HepG2 (cell line): ENCODE measurements at regions not wholly inside any gene's neighbourhood (a gene's known extent, or its start where the extent isn't known, plus 50 kb on each side); places are given as distances from the start of the nearest gene placed in this dataset.

Experiments used
- ATAC-seq: fragments of 200-7000 bp; cut with Tn5 transposase; 3 replicates; pipeline ENCODE4 v1.9.1; 2020; ENCODE audit warnings: mild to moderate bottlenecking, moderate library complexity
- BruUV-seq: library from RNA; stranded (reverse); fragments of 400-500 nt; replicated peaks from 2 replicates; lab custom pipeline; 2021; lab: Mats Ljungman, UMichigan
- CTCF ChIA-PET: fragments of 300-600 bp; formaldehyde crosslinking; extraction: SDS; loops from one replicate; lab custom pipeline; 2021; ENCODE audit warnings: low total read pairs, inconsistent platforms, low intra/inter-chr PET ratio; lab: Yijun Ruan, JAX
- POLR2A ChIA-PET: fragments of 350-600 bp; sonication (Branson Sonifier 250); formaldehyde crosslinking; loops from one replicate; lab custom pipeline; 2020; ENCODE audit warnings: antibody characterized with exemption, inconsistent platforms; lab: Yijun Ruan, JAX
- DNase-seq: peaks from one replicate; pipeline ENCODE4 v3.0.0-alpha.2; 2015; ENCODE audit warnings: low spot score
- FAIRE-seq: peaks from 3 replicates; lab custom pipeline; 2011; peaks lifted over from hg19 to GRCh38; lab: Jason Lieb, UNC
- H2AFZ ChIP-seq: one replicate; pipeline ENCODE4 v1.6.1; 2011; ENCODE audit warnings: low read length, inconsistent platforms
- H3K27ac ChIP-seq: fragments of 300-600 bp; 3 replicates; pipeline ENCODE4 v1.8.0; 2011; ENCODE audit warnings: mixed run types, mild to moderate bottlenecking, mixed read lengths, low read length, inconsistent platforms; ENCODE audit not compliant: insufficient read depth; ENCODE audit errors: extremely low read length
- H3K27me3 ChIP-seq, 2 experiments: fragments of 200-600 bp in 1 of 2; 2 replicates in 1 of 2; 3 replicates in 1 of 2; pipeline versions ENCODE4 v1.6.0 to v1.8.0; 2011; ENCODE audit warnings: low read length in 2 of 2, mild to moderate bottlenecking in 2 of 2, moderate library complexity in 2 of 2, inconsistent platforms in 1 of 2; ENCODE audit not compliant: insufficient read depth in 2 of 2, control insufficient read depth in 1 of 2
- H3K36me3 ChIP-seq, 2 experiments: fragments of 200-600 bp in 1 of 2; replicated peaks in 1 of 2; 2 replicates in 1 of 2; 3 replicates in 1 of 2; pipeline versions ENCODE4 v1.5.1 to v1.8.0; 2011; ENCODE audit warnings: low read length in 2 of 2, inconsistent platforms in 1 of 2; ENCODE audit not compliant: insufficient read depth in 2 of 2, control insufficient read depth in 1 of 2
- H3K4me1 ChIP-seq: 2 replicates; pipeline ENCODE4 v1.5.1; 2012; ENCODE audit warnings: low read length, inconsistent platforms; ENCODE audit not compliant: insufficient read depth
- H3K4me2 ChIP-seq: 2 replicates; pipeline ENCODE4 v1.6.0; 2011; ENCODE audit warnings: low read depth, low read length, inconsistent platforms
- H3K4me3 ChIP-seq, 3 experiments: fragments of 200-600 bp in 1 of 3; sonication (generic), shearing (Covaris generic) in 1 of 3; replicated peaks in 1 of 3; 2 replicates each; pipeline ENCODE4 v1.5.1; 2011 to 2016; ENCODE audit warnings: low read length in 3 of 3, inconsistent platforms in 2 of 3, low read depth in 2 of 3, mild to moderate bottlenecking in 2 of 3, control low read depth in 1 of 3, mixed read lengths in 1 of 3; ENCODE audit not compliant: insufficient read depth in 1 of 3
- H3K79me2 ChIP-seq: one replicate; pipeline ENCODE4 v1.6.1; 2011; ENCODE audit warnings: low read length, inconsistent platforms; ENCODE audit not compliant: insufficient read depth
- H3K9ac ChIP-seq: 2 replicates; pipeline ENCODE4 v1.6.0; 2011; ENCODE audit warnings: mild to moderate bottlenecking, low read depth, low read length, inconsistent platforms; ENCODE audit not compliant: insufficient read depth
- H3K9me3 ChIP-seq: 2 replicates; pipeline ENCODE4 v1.5.1; 2012; ENCODE audit warnings: mild to moderate bottlenecking, low read length
- H4K20me1 ChIP-seq: 2 replicates; pipeline ENCODE4 v1.6.0; 2011; ENCODE audit warnings: inconsistent platforms, mild to moderate bottlenecking, low read length, moderate library complexity; ENCODE audit not compliant: insufficient read depth
- ARNT2 ChIP-seq: sonication (generic); formaldehyde crosslinking; IDR thresholded peaks from 2 replicates; pipeline ENCODE4 v1.8.0; 2022; ENCODE audit warnings: mild to moderate bottlenecking, low read depth, missing genetic modification reagents, moderate library complexity
- DPF2 ChIP-seq: sonication (generic); formaldehyde crosslinking; IDR thresholded peaks from 2 replicates; pipeline ENCODE4 v1.4.0; 2020; ENCODE audit warnings: mild to moderate bottlenecking, low read depth, missing genetic modification reagents, borderline replicate concordance
- FOSL1 ChIP-seq: sonication (generic); formaldehyde crosslinking; IDR thresholded peaks from 2 replicates; pipeline ENCODE4 v1.9.0; 2021; ENCODE audit warnings: missing genetic modification reagents, borderline replicate concordance
- HDAC2 ChIP-seq: sonication (generic); formaldehyde crosslinking; IDR thresholded peaks from 2 replicates; pipeline ENCODE4 v1.4.0; 2020; ENCODE audit warnings: missing genetic modification reagents
- HES4 ChIP-seq: sonication (generic); formaldehyde crosslinking; IDR thresholded peaks from 2 replicates; pipeline ENCODE4 v1.9.0; 2021; ENCODE audit warnings: mild to moderate bottlenecking, missing genetic modification reagents, borderline replicate concordance
- PBX3 ChIP-seq: sonication (generic); formaldehyde crosslinking; IDR thresholded peaks from 2 replicates; pipeline ENCODE4 v1.8.1; 2023; ENCODE audit warnings: missing genetic modification reagents, inconsistent platforms, borderline replicate concordance
- RARA ChIP-seq: IDR thresholded peaks from 2 replicates; pipeline ENCODE4 v1.6.1; 2016; ENCODE audit warnings: missing genetic modification reagents, missing compliant biosample characterization
- ZFP1 ChIP-seq: IDR thresholded peaks from 2 replicates; pipeline ENCODE4 v1.6.1; 2016
- ZNF510 ChIP-seq: sonication (generic); formaldehyde crosslinking; IDR thresholded peaks from 2 replicates; pipeline ENCODE4 v1.4.0; 2020; ENCODE audit warnings: low read depth, mild to moderate bottlenecking, missing genetic modification reagents
- ZNF644 ChIP-seq: IDR thresholded peaks from 2 replicates; pipeline ENCODE4 v1.6.1; 2016; ENCODE audit warnings: low read depth
- ZNF704 ChIP-seq: sonication (generic); formaldehyde crosslinking; IDR thresholded peaks from 2 replicates; pipeline ENCODE4 v1.8.1; 2023; ENCODE audit warnings: mild to moderate bottlenecking, inconsistent platforms, moderate library complexity, missing genetic modification reagents, borderline replicate concordance
- ZNF713 ChIP-seq: sonication (generic); formaldehyde crosslinking; IDR thresholded peaks from 2 replicates; pipeline ENCODE4 v1.4.0; 2020; ENCODE audit warnings: mild to moderate bottlenecking, missing genetic modification reagents
- ZNF761 ChIP-seq: sonication (generic); formaldehyde crosslinking; conservative IDR thresholded peaks from 2 replicates; pipeline ENCODE4 v1.4.0; 2020; ENCODE audit warnings: mild to moderate bottlenecking, missing genetic modification reagents
- WGBS: methylation state at CpG from one replicate; pipeline ENCODE4 v1.1.6; 2017; ENCODE audit warnings: low lambda C conversion rate; 5-methylcytosine and 5-hydroxymethylcytosine counted together
- in situ Hi-C: cut with HindIII; loops from 2 replicates; pipeline ENCODE4 v1.10.0; 2017; ENCODE audit warnings: low pct_unique_long_range_greater_than_20kb; ENCODE audit not compliant: extremely low pct_ligation_motif_present
- intact Hi-C: fragments of 100-400 bp; cut with micrococcal nuclease; formaldehyde crosslinking; loops from one replicate; pipeline ENCODE4 v1.10.0; 2022; ENCODE audit not compliant: unreplicated experiment

DNA sequence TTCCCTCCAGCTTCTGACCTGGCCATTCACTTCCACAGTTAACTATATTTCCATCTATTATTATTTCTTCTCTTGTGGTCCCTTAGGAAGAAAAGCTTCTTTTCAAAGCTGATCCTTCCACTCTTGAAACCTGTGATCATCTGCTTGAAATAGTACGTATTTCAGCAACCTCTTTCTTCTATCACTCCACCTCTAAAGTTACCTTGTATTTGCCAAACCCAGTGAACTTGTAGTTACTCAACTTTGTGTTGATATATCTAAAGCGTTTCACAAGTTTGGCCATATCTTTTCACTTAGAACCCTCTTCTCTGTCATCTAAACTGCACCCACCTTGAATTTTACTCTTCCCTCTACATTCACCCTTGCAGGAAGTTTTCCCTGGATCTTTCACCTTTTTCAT lies 173.8 kb upstream of the RAD23B start (continued):
- no peak for TF ChIP-seq ZNF713

- no peak overlapping the region for H2AFZ ChIP-seq
- H3K9me3 ChIP-seq, result no peaks in the 10 kb centered on the region
- no peak overlapping the region for H3K4me2 ChIP-seq
- WGBS, result 4% methylated on average over 2 of the region's 2 CpGs
- ChIA-PET CTCF (no interaction called here), POLR2A (no interaction called here)
- intact Hi-C loops (no loop called here), in situ Hi-C loops (no loop called here)
- FAIRE-seq (no peak), ATAC-seq (no peak), DNase-seq (no peak)
- no peaks in the 10 kb centered on the region for H3K27me3 ChIP-seq
- H3K36me3 ChIP-seq, result no peaks in the 10 kb centered on the region
- TF ChIP-seq PBX3 (CRISPR knock-in tag) (no peak), ZFP1 (CRISPR knock-in tag) (no peak), ARNT2 (no peak), RARA (CRISPR knock-in tag) (no peak), FOSL1 (CRISPR knock-in tag) (no peak), HDAC2 (CRISPR knock-in tag) (no peak), HES4 (CRISPR knock-in tag) (no peak), ZNF704 (CRISPR knock-in tag) (no peak), DPF2 (no peak), ZNF761 (no peak), ZNF510 (CRISPR knock-in tag) (no peak), ZNF644 (no peak)
- H3K4me3 ChIP-seq, result no peak overlapping the region
- BruUV-seq, result no TSS peak
- no peaks in the 10 kb centered on the region for H3K4me1 ChIP-seq
- H4K20me1 ChIP-seq, result no peaks in the 10 kb centered on the region
- H3K27ac ChIP-seq, result no peak overlapping the region
- H3K9ac ChIP-seq, result no peak overlapping the region
- H3K79me2 ChIP-seq, result no peaks in the 10 kb centered on the region
These were observed 172.9 kb upstream of the RAD23B start for GRCh38 chr9:107110153-107110552.
